ENCODE measurements at regions not wholly inside any gene's neighbourhood (a gene's known extent, or its start where the extent isn't known, plus 50 kb on each side); places are given as distances from the start of the nearest gene placed in this dataset.
"Not testable (repeated sequence)": the region's sequence is repeated elsewhere in the genome, so short reads cannot be mapped to it uniquely, and the experiment has no call there.

DNA sequence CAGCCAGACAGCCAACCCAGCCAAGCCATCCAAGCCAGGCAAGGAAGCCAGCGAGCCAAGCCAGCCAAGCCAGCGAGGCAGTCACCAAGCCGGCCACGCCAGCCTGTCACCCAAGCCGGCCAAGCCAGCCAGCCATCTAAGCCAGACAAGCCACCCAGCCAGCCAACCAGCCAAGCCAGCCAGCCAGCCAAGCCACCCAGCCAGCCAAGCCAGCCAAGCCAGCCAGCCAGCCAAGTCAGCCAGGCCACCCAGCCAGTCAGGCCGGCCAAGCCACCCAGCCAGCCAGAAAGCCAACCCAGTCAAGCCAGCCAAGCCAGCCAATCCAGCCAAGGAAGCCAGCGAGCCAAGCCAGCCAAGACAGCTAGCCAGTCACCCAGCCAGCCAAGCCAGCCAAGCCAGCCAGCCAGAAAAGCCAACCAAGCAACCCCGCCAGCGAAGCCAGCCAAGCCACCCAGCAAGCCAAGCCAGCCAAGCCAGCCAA, 201.2 kb downstream of the GOLGA6L6 start:
- DNase-seq, result peak in 1 of 3 donors; percentile 53
- Histone ChIP-seq H3K4me1 (ENCODE audit: control insufficient read depth, insufficient read depth, low read length, poor library complexity, severe bottlenecking) (no peaks in the 10 kb centered on the region), H3K9me3 (ENCODE audit: control insufficient read depth, low read length) (no peaks in the 10 kb centered on the region), H3K36me3 (ENCODE audit: control insufficient read depth, insufficient read depth, low read length) (no peaks in the 10 kb centered on the region), H3K27ac (ENCODE audit: insufficient read depth, low read length, poor library complexity, severe bottlenecking) (no peak overlapping the region), H3K27me3 (replicated peaks; ENCODE audit: control insufficient read depth, insufficient read depth, low read length, poor library complexity, severe bottlenecking) (no peaks in the 10 kb centered on the region), H3K4me3 (ENCODE audit: insufficient read depth, low read depth, low read length, poor library complexity, severe bottlenecking) (no peak overlapping the region)

DNA sequence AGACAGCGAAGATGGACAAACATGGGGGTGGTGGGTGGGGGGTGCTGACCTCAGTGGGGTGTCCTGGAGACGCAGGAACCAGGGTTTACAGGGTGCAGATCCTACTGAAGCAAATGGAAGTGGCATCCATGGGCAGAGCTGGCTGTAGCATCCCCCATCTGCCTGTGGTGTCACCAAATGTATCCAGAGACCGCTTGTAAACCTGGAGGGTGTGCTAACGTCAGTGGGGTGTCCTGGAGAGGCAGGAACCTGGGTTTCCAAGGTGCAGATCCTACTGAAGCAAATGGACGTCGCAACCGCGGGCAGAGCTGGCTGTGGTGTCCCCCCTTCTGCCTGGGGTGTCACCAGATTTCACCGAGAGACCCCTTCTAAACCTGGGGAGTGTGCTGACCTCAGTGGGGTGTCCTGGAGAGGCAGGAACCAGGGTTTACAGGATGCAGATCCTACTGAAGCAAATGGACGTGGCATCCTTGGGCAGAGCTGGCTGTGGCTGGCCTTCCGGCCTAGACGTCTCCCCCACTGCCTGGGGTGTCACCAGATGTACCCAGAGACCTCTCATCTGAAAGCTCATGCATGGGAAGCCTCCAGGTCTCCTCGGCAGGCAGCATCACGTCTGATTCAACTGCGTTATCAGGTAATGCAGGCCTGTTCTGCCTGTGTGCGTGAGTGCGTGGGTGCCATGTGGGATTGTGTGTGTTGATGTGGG, 202.4 kb downstream of the GOLGA6L6 start:
- DNase-seq; H3K9me3 ChIP-seq (ENCODE audit: control insufficient read depth, low read length); H3K36me3 ChIP-seq (ENCODE audit: control insufficient read depth, insufficient read depth, low read length): not testable (repeated sequence)

DNA sequence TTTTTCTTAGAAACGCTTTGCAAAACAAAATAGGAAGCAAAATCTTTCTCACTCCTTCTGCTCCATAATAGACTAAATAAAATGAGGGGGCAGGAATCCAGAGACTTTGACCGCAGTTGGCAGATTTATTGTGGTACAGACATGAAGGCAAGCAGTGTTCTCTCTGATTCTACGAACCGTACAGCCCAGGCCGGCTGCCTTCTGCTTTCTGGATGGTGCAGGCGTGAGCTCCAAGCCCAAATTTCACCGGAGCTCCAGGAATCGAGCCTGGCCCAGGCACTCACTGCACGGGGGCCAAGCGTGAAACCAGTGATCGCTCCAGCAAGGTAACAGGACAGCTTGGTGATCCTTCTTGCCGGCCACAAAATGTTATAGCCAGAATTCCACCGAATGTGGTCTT, 202.9 kb downstream of the GOLGA6L6 start:
- H3K9me3 ChIP-seq (ENCODE audit: control insufficient read depth, low read length); H3K4me1 ChIP-seq (ENCODE audit: control insufficient read depth, insufficient read depth, low read length, poor library complexity, severe bottlenecking); H3K36me3 ChIP-seq (ENCODE audit: control insufficient read depth, insufficient read depth, low read length); H3K27ac ChIP-seq (ENCODE audit: insufficient read depth, low read length, poor library complexity, severe bottlenecking); H3K27me3 ChIP-seq (replicated peaks; ENCODE audit: control insufficient read depth, insufficient read depth, low read length, poor library complexity, severe bottlenecking); H3K4me3 ChIP-seq (ENCODE audit: insufficient read depth, low read depth, low read length, poor library complexity, severe bottlenecking); DNase-seq: not testable (repeated sequence)

More for the DNA sequence above, 202.4 kb downstream of the GOLGA6L6 start:
- not testable (repeated sequence) for H3K4me3 ChIP-seq (ENCODE audit: insufficient read depth, low read depth, low read length, poor library complexity, severe bottlenecking); H3K27me3 ChIP-seq (replicated peaks; ENCODE audit: control insufficient read depth, insufficient read depth, low read length, poor library complexity, severe bottlenecking); H3K27ac ChIP-seq (ENCODE audit: insufficient read depth, low read length, poor library complexity, severe bottlenecking); H3K4me1 ChIP-seq (ENCODE audit: control insufficient read depth, insufficient read depth, low read length, poor library complexity, severe bottlenecking)

DNA sequence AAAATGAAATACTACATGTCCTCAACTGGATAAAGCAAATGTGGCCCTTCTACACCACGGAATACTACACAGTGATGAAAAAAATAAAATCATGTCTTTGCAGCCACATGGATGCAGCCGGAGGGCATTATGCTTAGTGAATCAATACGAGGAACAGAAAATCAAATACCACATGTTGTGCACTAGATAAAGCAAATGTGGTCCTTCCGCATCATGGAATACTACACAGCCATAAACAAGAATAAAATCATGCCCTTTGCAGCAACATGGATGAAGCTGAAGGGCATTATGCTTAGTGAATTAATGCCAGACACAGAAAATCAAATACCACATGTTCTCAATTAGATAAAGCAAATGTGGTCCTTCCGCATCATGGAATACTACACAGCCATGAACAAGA, 204.4 kb downstream of the GOLGA6L6 start:
- DNase-seq; H3K9me3 ChIP-seq (ENCODE audit: control insufficient read depth, low read length); H3K4me1 ChIP-seq (ENCODE audit: control insufficient read depth, insufficient read depth, low read length, poor library complexity, severe bottlenecking); H3K4me3 ChIP-seq (ENCODE audit: insufficient read depth, low read depth, low read length, poor library complexity, severe bottlenecking); H3K36me3 ChIP-seq (ENCODE audit: control insufficient read depth, insufficient read depth, low read length); H3K27ac ChIP-seq (ENCODE audit: insufficient read depth, low read length, poor library complexity, severe bottlenecking); H3K27me3 ChIP-seq (replicated peaks; ENCODE audit: control insufficient read depth, insufficient read depth, low read length, poor library complexity, severe bottlenecking): not testable (repeated sequence)

DNA sequence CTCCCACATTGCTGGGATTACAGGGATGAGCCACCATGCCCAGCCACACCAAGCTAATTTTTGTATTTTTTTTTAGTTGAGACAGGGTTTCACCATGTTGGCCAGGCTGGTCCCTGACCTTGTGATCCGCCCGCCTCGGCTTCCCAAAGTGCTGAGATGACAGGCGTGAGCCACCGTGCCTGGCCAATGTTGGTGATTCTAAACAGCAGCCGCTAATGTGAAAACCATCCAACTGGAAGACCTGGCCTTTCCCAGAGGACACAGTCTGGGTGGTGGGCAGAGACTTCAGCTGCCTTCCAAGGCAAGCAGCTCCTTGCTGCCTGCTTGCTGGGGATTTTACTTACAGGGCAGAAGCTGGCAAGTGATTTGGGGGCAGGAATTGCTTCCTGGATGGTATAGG, 207.1 kb downstream of the GOLGA6L6 start:
- H3K36me3 ChIP-seq (ENCODE audit: control insufficient read depth, insufficient read depth, low read length); H3K27me3 ChIP-seq (replicated peaks; ENCODE audit: control insufficient read depth, insufficient read depth, low read length, poor library complexity, severe bottlenecking); H3K4me1 ChIP-seq (ENCODE audit: control insufficient read depth, insufficient read depth, low read length, poor library complexity, severe bottlenecking); H3K9me3 ChIP-seq (ENCODE audit: control insufficient read depth, low read length); H3K4me3 ChIP-seq (ENCODE audit: insufficient read depth, low read depth, low read length, poor library complexity, severe bottlenecking); DNase-seq; H3K27ac ChIP-seq (ENCODE audit: insufficient read depth, low read length, poor library complexity, severe bottlenecking): not testable (repeated sequence)

DNA sequence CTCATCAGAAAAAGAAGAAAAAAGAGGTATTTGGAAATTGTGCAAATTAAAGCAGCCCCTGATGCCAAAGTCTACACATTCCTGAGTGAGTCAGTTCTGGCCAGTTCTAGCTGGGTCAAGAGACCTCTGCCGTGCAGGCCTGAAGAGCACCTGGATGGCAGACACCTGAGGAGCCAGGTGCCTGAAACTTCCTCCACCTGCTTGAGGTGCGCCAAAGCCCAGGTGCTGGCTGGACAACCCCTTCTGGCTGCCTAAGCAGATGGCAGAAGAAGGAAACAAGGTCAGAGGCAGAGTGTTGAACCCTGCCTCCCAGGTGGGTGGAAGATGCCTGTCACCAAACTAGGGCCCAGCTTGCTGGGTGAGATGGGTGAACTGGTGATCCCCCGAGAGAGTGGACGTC, 215.8 kb downstream of the GOLGA6L6 start:
- not testable (repeated sequence) for H3K4me1 ChIP-seq (ENCODE audit: control insufficient read depth, insufficient read depth, low read length, poor library complexity, severe bottlenecking); H3K36me3 ChIP-seq (ENCODE audit: control insufficient read depth, insufficient read depth, low read length); H3K27ac ChIP-seq (ENCODE audit: insufficient read depth, low read length, poor library complexity, severe bottlenecking); DNase-seq; H3K4me3 ChIP-seq (ENCODE audit: insufficient read depth, low read depth, low read length, poor library complexity, severe bottlenecking); H3K9me3 ChIP-seq (ENCODE audit: control insufficient read depth, low read length); H3K27me3 ChIP-seq (replicated peaks; ENCODE audit: control insufficient read depth, insufficient read depth, low read length, poor library complexity, severe bottlenecking)

DNA sequence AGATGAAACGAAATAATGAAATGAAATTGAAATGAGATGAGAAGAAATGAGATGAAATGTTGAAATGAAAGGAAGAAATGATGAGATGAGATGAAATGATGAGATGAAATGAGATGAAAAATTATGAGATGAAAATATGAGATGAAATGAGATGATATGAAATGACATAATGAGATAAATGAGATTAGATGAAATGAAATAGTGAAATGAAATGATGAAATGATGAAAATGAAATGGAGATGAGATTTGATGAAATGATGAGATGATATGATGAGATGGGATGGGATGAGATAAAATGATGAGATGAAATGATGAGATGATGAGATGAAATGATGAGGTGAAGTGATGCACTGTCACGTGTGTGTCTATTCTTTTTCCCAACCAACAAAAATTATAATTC, 224.5 kb downstream of the GOLGA6L6 start:
- H3K27ac ChIP-seq (ENCODE audit: insufficient read depth, low read length, poor library complexity, severe bottlenecking); H3K4me1 ChIP-seq (ENCODE audit: control insufficient read depth, insufficient read depth, low read length, poor library complexity, severe bottlenecking); H3K4me3 ChIP-seq (ENCODE audit: insufficient read depth, low read depth, low read length, poor library complexity, severe bottlenecking); H3K9me3 ChIP-seq (ENCODE audit: control insufficient read depth, low read length); H3K27me3 ChIP-seq (replicated peaks; ENCODE audit: control insufficient read depth, insufficient read depth, low read length, poor library complexity, severe bottlenecking); H3K36me3 ChIP-seq (ENCODE audit: control insufficient read depth, insufficient read depth, low read length); DNase-seq: not testable (repeated sequence)

DNA sequence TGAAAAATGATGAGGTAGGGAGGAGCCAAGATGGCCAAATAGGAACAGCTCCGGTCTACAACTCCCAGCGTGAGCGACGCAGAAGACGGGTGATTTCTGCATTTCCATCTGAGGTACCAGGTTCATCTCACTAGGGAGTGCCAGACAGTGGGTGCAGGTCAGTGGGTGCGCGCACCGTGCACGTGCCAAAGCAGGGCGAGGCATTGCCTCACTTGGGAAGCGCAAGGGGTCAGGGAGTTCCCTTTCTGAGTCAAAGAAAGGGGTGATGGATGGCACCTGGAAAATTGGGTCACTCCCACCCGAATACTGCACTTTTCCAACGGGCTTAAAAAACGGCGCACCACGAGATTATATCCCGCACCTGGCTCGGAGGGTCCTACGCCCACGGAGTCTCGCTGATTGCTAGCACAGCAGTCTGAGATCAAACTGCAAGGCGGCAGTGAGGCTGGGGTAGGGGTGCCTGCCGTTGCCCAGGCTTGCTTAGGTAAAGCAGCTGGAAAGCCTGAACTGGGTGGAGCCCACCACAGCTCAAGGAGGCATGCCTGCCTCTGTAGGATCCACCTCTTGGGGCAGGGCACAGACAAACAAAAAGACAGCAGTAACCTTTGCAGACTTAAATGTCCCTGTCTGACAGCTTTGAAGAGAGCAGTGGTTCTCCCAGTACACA, 230.5 kb downstream of the GOLGA6L6 start:
- H3K9me3 ChIP-seq (ENCODE audit: control insufficient read depth, low read length); H3K4me3 ChIP-seq (ENCODE audit: insufficient read depth, low read depth, low read length, poor library complexity, severe bottlenecking); H3K36me3 ChIP-seq (ENCODE audit: control insufficient read depth, insufficient read depth, low read length); DNase-seq; H3K27me3 ChIP-seq (replicated peaks; ENCODE audit: control insufficient read depth, insufficient read depth, low read length, poor library complexity, severe bottlenecking); H3K27ac ChIP-seq (ENCODE audit: insufficient read depth, low read length, poor library complexity, severe bottlenecking); H3K4me1 ChIP-seq (ENCODE audit: control insufficient read depth, insufficient read depth, low read length, poor library complexity, severe bottlenecking): not testable (repeated sequence)

DNA sequence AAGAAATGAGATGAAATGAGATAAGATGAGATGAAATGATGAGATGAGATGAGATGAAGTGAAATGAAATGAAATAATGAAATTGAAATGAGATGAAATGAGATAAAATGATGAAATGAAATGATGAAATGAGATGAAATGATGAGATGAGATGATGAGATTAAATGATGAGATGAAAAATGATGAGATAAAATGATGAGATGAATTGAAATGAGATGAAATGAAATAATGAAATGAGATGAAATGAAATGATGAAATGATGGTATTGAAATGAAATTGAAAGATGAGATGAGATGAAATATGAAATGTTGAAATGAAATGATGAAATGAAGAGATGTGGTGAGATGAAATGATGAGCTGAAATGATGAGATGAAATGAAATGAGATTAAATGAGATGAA, 231.0 kb downstream of the GOLGA6L6 start:
- no peaks in the 10 kb centered on the region for H3K4me1 ChIP-seq (ENCODE audit: control insufficient read depth, insufficient read depth, low read length, poor library complexity, severe bottlenecking)
- no peak overlapping the region for H3K27ac ChIP-seq (ENCODE audit: insufficient read depth, low read length, poor library complexity, severe bottlenecking)
- H3K4me3 ChIP-seq (ENCODE audit: insufficient read depth, low read depth, low read length, poor library complexity, severe bottlenecking), result no peak overlapping the region
- DNase-seq, result no peak
- no peaks in the 10 kb centered on the region for H3K27me3 ChIP-seq (replicated peaks; ENCODE audit: control insufficient read depth, insufficient read depth, low read length, poor library complexity, severe bottlenecking)
- no peaks in the 10 kb centered on the region for H3K9me3 ChIP-seq (ENCODE audit: control insufficient read depth, low read length)
- H3K36me3 ChIP-seq (ENCODE audit: control insufficient read depth, insufficient read depth, low read length), result no peaks in the 10 kb centered on the region

DNA sequence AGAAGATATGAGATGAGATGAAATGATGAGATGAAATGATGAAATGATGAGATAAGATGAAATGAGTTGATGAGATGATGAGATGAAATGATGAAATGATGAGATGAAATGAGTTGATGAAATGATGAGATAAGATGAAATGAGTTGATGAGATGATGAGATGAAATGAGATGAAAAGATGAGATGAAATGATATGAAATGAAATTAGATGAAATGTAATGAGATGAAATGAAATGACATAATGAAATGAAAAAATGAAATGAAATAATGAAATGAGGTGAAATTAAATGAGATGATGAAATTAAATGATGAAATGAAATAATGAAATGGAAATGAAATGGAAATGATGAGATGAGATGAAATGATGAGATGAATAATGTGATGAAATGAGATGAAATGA, 231.6 kb downstream of the GOLGA6L6 start:
- not testable (repeated sequence) for H3K9me3 ChIP-seq (ENCODE audit: control insufficient read depth, low read length); H3K36me3 ChIP-seq (ENCODE audit: control insufficient read depth, insufficient read depth, low read length); H3K27me3 ChIP-seq (replicated peaks; ENCODE audit: control insufficient read depth, insufficient read depth, low read length, poor library complexity, severe bottlenecking); H3K4me1 ChIP-seq (ENCODE audit: control insufficient read depth, insufficient read depth, low read length, poor library complexity, severe bottlenecking); H3K4me3 ChIP-seq (ENCODE audit: insufficient read depth, low read depth, low read length, poor library complexity, severe bottlenecking); DNase-seq; H3K27ac ChIP-seq (ENCODE audit: insufficient read depth, low read length, poor library complexity, severe bottlenecking)

Data from effector memory CD4-positive, alpha-beta T cell (primary cell).